ENCODE measurements at regions not wholly inside any gene's neighbourhood (a gene's known extent, or its start where the extent isn't known, plus 50 kb on each side); places are given as distances from the start of the nearest gene placed in this dataset.
"Not testable (repeated sequence)": the region's sequence is repeated elsewhere in the genome, so short reads cannot be mapped to it uniquely, and the experiment has no call there.

DNA sequence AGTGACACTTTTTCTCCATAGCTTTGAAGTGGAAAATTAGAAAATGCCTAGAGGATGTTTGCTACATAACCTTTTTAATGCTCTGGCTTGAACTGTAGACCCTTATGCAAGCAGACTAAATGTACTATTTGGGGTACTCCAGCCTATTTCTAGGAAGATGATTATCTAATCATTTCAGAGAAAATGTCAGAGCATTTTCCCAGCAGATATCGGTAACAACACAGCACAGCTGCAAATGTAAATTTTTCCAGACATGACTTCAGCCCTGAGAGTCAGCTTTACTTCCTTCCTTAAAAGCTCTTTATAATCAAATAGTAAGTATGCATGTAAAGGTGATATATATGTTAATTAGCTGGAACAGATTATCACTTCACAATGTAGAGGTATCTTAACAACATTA lies 1647.1 kb downstream of the SUCLG1 start:
- no peak for DNase-seq (ENCODE audit: low read depth, low spot score)
- H3K4me3 ChIP-seq (ENCODE audit: low read length), result no peak overlapping the region

- no peak for DNase-seq (ENCODE audit: low read depth, low spot score)
- no peak overlapping the region for H3K4me3 ChIP-seq (ENCODE audit: low read length)
Observed at GRCh38 chr2:82803307-82803706, 1655.8 kb downstream of the SUCLG1 start.

- DNase-seq (ENCODE audit: low read depth, low spot score), result no peak
- no peak overlapping the region for H3K4me3 ChIP-seq (ENCODE audit: low read length)
Observed at GRCh38 chr2:82797469-82797868, 1661.6 kb downstream of the SUCLG1 start.

GRCh38 chr2:82796132-82796531 lies 1662.9 kb downstream of the SUCLG1 start:
- no peak overlapping the region for H3K4me3 ChIP-seq (ENCODE audit: low read length)
- DNase-seq (ENCODE audit: low read depth, low spot score), result no peak

DNA sequence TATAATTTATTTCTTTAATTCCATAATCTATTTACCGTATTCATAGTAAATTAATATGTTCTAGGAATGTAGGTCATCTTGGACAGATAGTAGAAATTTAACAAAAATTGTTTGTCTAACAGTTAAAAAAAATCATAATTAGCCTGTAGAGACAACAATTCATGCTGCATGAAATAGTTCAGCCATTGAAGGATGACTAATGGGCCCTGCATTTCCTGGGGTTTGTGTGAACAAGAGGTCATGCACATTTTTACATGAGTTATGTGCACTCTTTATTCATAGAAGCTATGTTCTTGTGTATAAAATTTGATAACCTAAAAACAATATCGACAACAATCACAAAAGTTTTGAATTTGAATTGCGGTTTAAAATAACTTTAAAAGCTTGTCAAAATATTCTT lies 1663.6 kb downstream of the SUCLG1 start:
- no peak overlapping the region for H3K4me3 ChIP-seq (ENCODE audit: low read length)
- DNase-seq (ENCODE audit: low read depth, low spot score), result no peak

- DNase-seq (ENCODE audit: low read depth, low spot score), result no peak
- H3K4me3 ChIP-seq (ENCODE audit: low read length), result no peak overlapping the region
Observed at GRCh38 chr2:82793711-82794435, 1665.2 kb downstream of the SUCLG1 start.

GRCh38 chr2:82792316-82792715 lies 1666.8 kb downstream of the SUCLG1 start:
- no peak overlapping the region for H3K4me3 ChIP-seq (ENCODE audit: low read length)
- DNase-seq (ENCODE audit: low read depth, low spot score), result no peak

- no peak overlapping the region for H3K4me3 ChIP-seq (ENCODE audit: low read length)
- no peak for DNase-seq (ENCODE audit: low read depth, low spot score)
Observed at GRCh38 chr2:82790206-82791021, 1668.7 kb downstream of the SUCLG1 start.

GRCh38 chr2:82789851-82790205 lies 1669.3 kb downstream of the SUCLG1 start:
- H3K4me3 ChIP-seq (ENCODE audit: low read length), result no peak overlapping the region
- DNase-seq (ENCODE audit: low read depth, low spot score), result no peak

DNA sequence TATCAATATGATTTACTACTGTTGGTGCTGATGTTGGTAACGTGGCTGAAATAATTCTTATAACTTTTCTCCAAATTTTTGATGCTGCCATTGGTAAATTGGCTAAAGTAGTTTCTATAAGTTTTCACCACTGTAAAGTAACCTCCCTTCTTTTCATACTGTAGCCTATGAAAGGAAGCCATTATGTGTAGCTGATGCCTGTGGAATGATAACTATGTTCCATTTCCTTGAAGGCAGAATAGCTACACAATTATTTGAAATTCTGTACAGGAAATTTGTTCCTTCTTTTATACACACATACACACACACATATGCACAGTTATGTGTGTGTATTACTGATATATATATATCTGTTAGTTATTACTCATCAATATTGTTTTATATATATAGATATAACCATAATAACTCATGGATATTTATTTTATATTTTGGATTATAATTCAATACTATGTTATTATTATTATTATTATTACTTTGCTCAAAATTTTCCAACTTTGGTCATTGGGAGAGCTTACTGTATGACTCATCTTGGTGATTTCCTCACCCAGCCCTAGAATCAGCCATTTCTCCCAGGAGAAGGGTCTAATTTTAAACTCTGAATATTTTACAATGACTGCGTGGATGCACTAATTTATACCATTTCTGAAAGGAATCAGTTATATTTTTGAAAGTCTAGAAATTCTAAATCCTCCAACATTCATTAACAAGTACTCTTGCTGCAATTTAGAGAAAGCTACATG lies 1677.7 kb downstream of the SUCLG1 start:
- no peak overlapping the region for H3K4me3 ChIP-seq (ENCODE audit: low read length)
- DNase-seq (ENCODE audit: low read depth, low spot score), result no peak

GRCh38 chr2:82780050-82780449 lies 1679.0 kb downstream of the SUCLG1 start:
- DNase-seq (ENCODE audit: low read depth, low spot score), result no peak
- H3K4me3 ChIP-seq (ENCODE audit: low read length), result no peak overlapping the region

DNA sequence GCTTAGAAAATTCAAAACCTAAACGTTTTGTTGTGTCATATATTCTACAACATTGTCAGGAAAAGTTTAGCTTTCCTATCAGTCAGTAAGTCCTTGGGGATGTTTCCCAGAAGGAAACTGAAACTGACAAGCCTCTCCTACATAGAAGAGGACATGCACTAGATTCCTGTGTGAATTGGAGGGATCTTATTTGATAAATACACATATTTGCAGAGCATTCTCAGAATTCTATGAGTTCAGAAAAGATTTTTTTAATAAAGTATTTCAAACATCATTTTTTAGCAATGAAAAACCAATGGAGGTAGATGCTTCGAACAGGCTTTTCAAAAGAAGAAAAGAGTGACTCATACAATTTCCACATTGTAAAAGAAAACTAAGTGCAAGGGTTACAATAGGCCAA lies 1706.7 kb downstream of the SUCLG1 start:
- H3K4me3 ChIP-seq (ENCODE audit: low read length), result no peak overlapping the region
- no peak for DNase-seq (ENCODE audit: low read depth, low spot score)

DNA sequence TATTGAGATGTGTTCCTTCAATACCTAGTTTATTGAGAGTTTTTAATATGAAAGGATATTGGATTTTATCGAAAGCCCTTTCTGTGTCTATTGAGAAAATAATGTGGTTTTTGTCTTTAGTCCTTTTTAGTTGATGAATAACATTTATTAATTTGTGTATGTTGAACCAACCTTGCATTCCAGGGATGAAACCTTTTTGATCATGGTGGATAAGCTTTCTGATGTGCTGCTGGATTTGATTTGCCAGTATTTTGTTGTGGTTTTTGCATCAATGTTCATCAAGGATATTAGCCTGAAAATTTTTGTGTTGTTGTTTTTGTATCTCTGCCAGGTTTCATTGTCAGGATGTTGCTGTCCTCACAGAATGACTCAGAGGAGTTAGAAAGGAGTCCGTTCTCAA lies 1710.4 kb downstream of the SUCLG1 start:
- no peak for DNase-seq (ENCODE audit: low read depth, low spot score)
- H3K4me3 ChIP-seq (ENCODE audit: low read length), result no peak overlapping the region

DNA sequence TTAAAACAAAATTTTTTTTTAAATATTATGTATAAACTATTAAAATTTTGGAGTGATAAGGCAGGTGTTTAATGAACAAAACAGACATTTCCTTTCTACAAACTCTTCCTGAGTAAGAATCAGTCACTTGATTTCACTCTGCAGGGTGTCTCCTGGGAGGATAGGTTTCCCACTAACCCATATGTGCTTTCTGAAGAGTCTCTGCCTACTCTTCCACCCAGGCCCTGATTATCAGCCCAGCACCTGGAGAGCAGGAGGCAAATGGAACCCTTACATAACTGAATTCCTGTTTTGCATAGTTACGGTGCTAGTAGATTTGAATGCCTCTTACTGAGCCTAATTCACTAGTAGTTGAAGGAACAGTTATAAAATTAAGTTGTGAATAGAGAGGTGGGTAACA lies 1718.6 kb downstream of the SUCLG1 start:
- H3K4me3 ChIP-seq (ENCODE audit: low read length), result no peak overlapping the region
- no peak for DNase-seq (ENCODE audit: low read depth, low spot score)

- not testable (repeated sequence) for DNase-seq (ENCODE audit: low read depth, low spot score); H3K4me3 ChIP-seq (ENCODE audit: low read length)
Observed at GRCh38 chr2:82737965-82738364, 1721.1 kb downstream of the SUCLG1 start.

- H3K4me3 ChIP-seq (ENCODE audit: low read length), result no peak overlapping the region
- no peak for DNase-seq (ENCODE audit: low read depth, low spot score)
Observed at GRCh38 chr2:82735336-82735735, 1723.7 kb downstream of the SUCLG1 start.

- no peak overlapping the region for H3K4me3 ChIP-seq (ENCODE audit: low read length)
- no peak for DNase-seq (ENCODE audit: low read depth, low spot score)
Observed at GRCh38 chr2:82731824-82732223, 1727.3 kb downstream of the SUCLG1 start.

DNA sequence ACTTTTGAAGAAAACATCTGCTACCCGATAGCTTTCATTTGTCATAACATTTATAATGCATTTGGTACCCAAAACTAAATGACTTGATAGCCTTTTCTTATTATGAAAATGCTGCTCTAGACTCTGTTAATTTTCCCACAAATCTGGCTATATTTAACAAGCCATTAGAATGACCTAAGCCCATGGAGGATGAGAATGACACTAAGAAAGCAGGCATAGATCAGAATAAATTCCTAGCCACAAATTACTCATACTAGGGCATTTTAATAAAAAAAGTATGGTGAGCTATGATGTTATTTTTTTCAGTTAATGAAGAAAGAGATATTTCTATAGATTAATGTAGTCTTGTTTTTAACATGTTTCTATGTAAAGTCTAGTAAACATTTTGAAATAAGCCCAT lies 1728.3 kb downstream of the SUCLG1 start:
- DNase-seq (ENCODE audit: low read depth, low spot score), result no peak
- no peak overlapping the region for H3K4me3 ChIP-seq (ENCODE audit: low read length)

DNA sequence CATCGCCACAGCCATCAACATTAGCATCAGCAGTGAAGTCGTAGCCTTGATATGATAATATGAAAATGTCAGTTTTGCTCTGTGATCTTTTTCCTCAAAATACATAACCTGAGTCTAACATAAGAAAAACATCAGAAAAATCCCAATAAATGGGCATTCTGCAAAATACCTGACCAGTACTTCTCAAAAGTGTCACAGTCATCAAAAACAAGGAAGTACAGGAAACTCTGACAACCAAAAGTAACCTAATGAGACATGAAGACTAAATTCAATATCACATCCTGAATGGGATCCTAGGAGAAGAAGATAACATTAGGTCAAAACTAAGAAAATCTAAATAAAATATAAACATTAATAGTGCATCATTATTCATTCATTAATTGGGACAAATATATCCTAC lies 1731.0 kb downstream of the SUCLG1 start:
- DNase-seq (ENCODE audit: low read depth, low spot score), result no peak
- no peak overlapping the region for H3K4me3 ChIP-seq (ENCODE audit: low read length)

DNA sequence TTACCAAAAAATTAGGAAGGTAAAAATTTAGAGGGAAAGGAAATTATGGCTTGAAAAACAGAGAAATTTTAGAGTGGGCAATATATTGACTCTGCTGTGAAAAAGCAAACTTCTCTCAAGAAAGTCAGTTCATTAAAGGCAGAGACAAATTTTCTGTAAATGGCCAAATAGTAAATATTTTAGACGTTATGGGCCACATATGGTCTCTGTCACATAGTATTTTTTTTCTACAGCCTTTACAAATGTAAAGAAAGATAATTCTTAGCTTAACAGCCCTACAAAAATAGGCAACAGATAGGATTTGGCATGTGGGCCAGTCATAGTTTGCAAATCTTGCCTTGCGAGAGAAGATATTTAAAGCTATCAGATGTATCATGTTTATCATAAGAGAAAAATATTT lies 1750.4 kb downstream of the SUCLG1 start:
- no peak for DNase-seq (ENCODE audit: low read depth, low spot score)
- H3K4me3 ChIP-seq (ENCODE audit: low read length), result no peak overlapping the region
